H9 (cell line): ENCODE measurements at regions not wholly inside any gene's neighbourhood (a gene's known extent, or its start where the extent isn't known, plus 50 kb on each side); places are given as distances from the start of the nearest gene placed in this dataset.

Experiments used
- DNase-seq: peaks from one replicate; pipeline ENCODE4 v3.0.0-alpha.2; 2017
- H2AFZ ChIP-seq: one replicate; pipeline ENCODE4 v1.6.1; 2013; ENCODE audit warnings: mild to moderate bottlenecking, low read length, control low read depth, moderate library complexity
- H2AK5ac ChIP-seq: 2 replicates; pipeline ENCODE4 v1.6.1; 2013; ENCODE audit warnings: low read length, control low read depth, mixed read lengths; ENCODE audit not compliant: insufficient read length
- H2BK120ac ChIP-seq: one replicate; pipeline ENCODE4 v1.6.1; 2013; ENCODE audit warnings: low read depth, mild to moderate bottlenecking, low read length, control low read depth, inconsistent platforms; ENCODE audit not compliant: poor library complexity, severe bottlenecking
- H2BK12ac ChIP-seq: 2 replicates; pipeline ENCODE4 v1.6.1; 2013; ENCODE audit warnings: low read length, control low read depth, mixed read lengths, low read depth; ENCODE audit not compliant: insufficient read length
- H2BK15ac ChIP-seq: 2 replicates; pipeline ENCODE4 v1.6.1; 2013; ENCODE audit warnings: low read depth, low read length, control low read depth
- H2BK20ac ChIP-seq: one replicate; pipeline ENCODE4 v1.6.1; 2013; ENCODE audit warnings: low read depth, mild to moderate bottlenecking, low read length, control low read depth, inconsistent platforms; ENCODE audit not compliant: poor library complexity, severe bottlenecking
- H2BK5ac ChIP-seq: 2 replicates; pipeline ENCODE4 v1.6.1; 2013; ENCODE audit warnings: low read length, control low read depth, mixed read lengths; ENCODE audit not compliant: insufficient read length
- H3K14ac ChIP-seq: 2 replicates; pipeline ENCODE4 v1.6.1; 2013; ENCODE audit warnings: low read length, control low read depth; ENCODE audit not compliant: insufficient read depth
- H3K18ac ChIP-seq: 2 replicates; pipeline ENCODE4 v1.6.1; 2013; ENCODE audit warnings: low read depth, mild to moderate bottlenecking, mixed read lengths, low read length, control low read depth; ENCODE audit not compliant: insufficient read length
- H3K23ac ChIP-seq: 2 replicates; pipeline ENCODE4 v1.6.1; 2013; ENCODE audit warnings: low read length, control low read depth, mixed read lengths, low read depth; ENCODE audit not compliant: insufficient read length
- H3K23me2 ChIP-seq: 2 replicates; pipeline ENCODE4 v1.6.1; 2013; ENCODE audit warnings: low read depth, mild to moderate bottlenecking, mixed read lengths, low read length, control low read depth; ENCODE audit not compliant: insufficient read length, poor library complexity, severe bottlenecking
- H3K27ac ChIP-seq: 2 replicates; pipeline ENCODE4 v1.5.1; 2013; ENCODE audit warnings: low read length, control low read depth, mixed read lengths, low read depth; ENCODE audit not compliant: insufficient read length
- H3K27me3 ChIP-seq: 2 replicates; pipeline ENCODE4 v1.6.1; 2013; ENCODE audit warnings: low read length, control low read depth, inconsistent platforms; ENCODE audit not compliant: insufficient read depth
- H3K4ac ChIP-seq: 2 replicates; pipeline ENCODE4 v1.6.1; 2013; ENCODE audit warnings: low read depth, mild to moderate bottlenecking, control low read depth, inconsistent platforms, low read length, moderate library complexity
- H3K4me1 ChIP-seq: 2 replicates; pipeline ENCODE4 v1.6.1; 2013; ENCODE audit warnings: low read length, control low read depth, inconsistent platforms; ENCODE audit not compliant: insufficient read depth
- H3K4me2 ChIP-seq: 2 replicates; pipeline ENCODE4 v1.6.1; 2013; ENCODE audit warnings: low read length, control low read depth, mixed read lengths; ENCODE audit not compliant: insufficient read length, insufficient read depth
- H3K56ac ChIP-seq: 2 replicates; pipeline ENCODE4 v1.6.1; 2013; ENCODE audit warnings: low read depth, mild to moderate bottlenecking, mixed read lengths, low read length, control low read depth; ENCODE audit not compliant: insufficient read length
- H3K79me1 ChIP-seq: 2 replicates; pipeline ENCODE4 v1.6.1; 2013; ENCODE audit warnings: low read depth, mild to moderate bottlenecking, moderate library complexity, low read length, control low read depth, inconsistent platforms; ENCODE audit not compliant: insufficient read depth, poor library complexity, severe bottlenecking
- H3K79me2 ChIP-seq: 2 replicates; pipeline ENCODE4 v1.6.1; 2013; ENCODE audit warnings: low read length, control low read depth, inconsistent platforms; ENCODE audit not compliant: insufficient read depth
- H3K9ac ChIP-seq: 2 replicates; pipeline ENCODE4 v1.6.1; 2013; ENCODE audit warnings: low read length, control low read depth, mixed read lengths; ENCODE audit not compliant: insufficient read length; ENCODE audit errors: extremely low read depth
- H3K9me3 ChIP-seq: one replicate; pipeline ENCODE4 v1.6.1; 2013; ENCODE audit warnings: low read depth, low read length, inconsistent platforms; ENCODE audit not compliant: control insufficient read depth
- H3T11ph ChIP-seq: one replicate; pipeline ENCODE4 v1.6.1; 2013; ENCODE audit warnings: mild to moderate bottlenecking, low read length, control low read depth, inconsistent platforms
- H4K20me1 ChIP-seq: one replicate; pipeline ENCODE4 v1.6.1; 2013; ENCODE audit not compliant: control insufficient read depth, insufficient read length, insufficient read depth
- H4K5ac ChIP-seq: 2 replicates; pipeline ENCODE4 v1.6.1; 2013; ENCODE audit warnings: low read depth, mild to moderate bottlenecking, mixed read lengths, low read length, control low read depth; ENCODE audit not compliant: insufficient read length
- H4K8ac ChIP-seq: replicated peaks from 2 replicates; pipeline ENCODE4 v1.6.1; 2013; ENCODE audit warnings: low read length, control low read depth, mixed read lengths, low read depth; ENCODE audit not compliant: insufficient read length
- H4K91ac ChIP-seq: 2 replicates; pipeline ENCODE4 v1.6.1; 2013; ENCODE audit warnings: low read depth, mild to moderate bottlenecking, moderate library complexity, mixed read lengths, low read length, control low read depth; ENCODE audit not compliant: insufficient read length
- H3K27ac Mint-ChIP-seq, 3 experiments: 2 replicates in 2 of 3; 3 replicates in 1 of 3; pipeline ENCODE4 v1.8.0; 2020 to 2021; ENCODE audit warnings: mixed read lengths in 3 of 3, mild to moderate bottlenecking in 1 of 3, moderate library complexity in 1 of 3
- H3K27me3 Mint-ChIP-seq: 2 replicates; pipeline ENCODE4 v1.8.0; 2021; ENCODE audit warnings: low read depth, mild to moderate bottlenecking, moderate library complexity, mixed read lengths
- H3K36me3 Mint-ChIP-seq, 3 experiments: 2 replicates in 2 of 3; 3 replicates in 1 of 3; pipeline ENCODE4 v1.8.0; 2020 to 2021; ENCODE audit warnings: low read depth in 3 of 3, mixed read lengths in 3 of 3; ENCODE audit not compliant: insufficient read depth in 1 of 3
- H3K4me1 Mint-ChIP-seq, 2 experiments: 2 replicates each; pipeline ENCODE4 v1.8.0; 2020; ENCODE audit warnings: mixed read lengths in 2 of 2
- H3K4me3 Mint-ChIP-seq, 2 experiments: 2 replicates in 1 of 2; 3 replicates in 1 of 2; pipeline ENCODE4 v1.8.0; 2020 to 2021; ENCODE audit warnings: mild to moderate bottlenecking in 2 of 2, mixed read lengths in 2 of 2, moderate library complexity in 1 of 2
- H3K9me3 Mint-ChIP-seq, 2 experiments: 2 replicates in 1 of 2; 3 replicates in 1 of 2; pipeline ENCODE4 v1.8.0; 2020; ENCODE audit warnings: mild to moderate bottlenecking in 2 of 2, mixed read lengths in 2 of 2, moderate library complexity in 1 of 2
- CTCF ChIP-seq: fragments of 200-600 bp; sonication (generic); conservative IDR thresholded peaks from 3 replicates; pipeline ENCODE4 v1.8.0; 2021; ENCODE audit warnings: antibody characterized with exemption, mild to moderate bottlenecking
- WGBS: extraction: QIAGEN DNeasy Blood & Tissue Kit; methylation state at CpG from one replicate; pipeline ENCODE4 v1.1.7; 2013; ENCODE audit warnings: missing lambda C conversion rate, low lambda C conversion rate, mixed read lengths; ENCODE audit not compliant: insufficient read length; ENCODE audit errors: extremely low coverage; 5-methylcytosine and 5-hydroxymethylcytosine counted together

- Histone ChIP-seq H2AK5ac (no peak overlapping the region), H4K91ac (no peak overlapping the region), H3K27me3 (no peaks in the 10 kb centered on the region), H4K20me1 (no peaks in the 10 kb centered on the region), H2BK15ac (no peak overlapping the region), H3K18ac (no peak overlapping the region), H3K56ac (no peak overlapping the region), H3K79me1 (no peaks in the 10 kb centered on the region), H3K23ac (no peak overlapping the region), H2AFZ (no peak overlapping the region), H3T11ph (no peak overlapping the region), H4K8ac (no peak overlapping the region), H2BK5ac (no peak overlapping the region), H3K9ac (no peak overlapping the region), H3K14ac (no peak overlapping the region), H2BK20ac (no peak overlapping the region), H3K27ac (no peak overlapping the region), H3K4me1 (no peaks in the 10 kb centered on the region), H3K23me2 (no peaks in the 10 kb centered on the region), H3K4ac (no peak overlapping the region), H3K79me2 (no peaks in the 10 kb centered on the region), H2BK12ac (no peak overlapping the region), H3K4me2 (no peak overlapping the region), H3K9me3 (no peaks in the 10 kb centered on the region), H4K5ac (no peak overlapping the region), H2BK120ac (no peak overlapping the region)
- no peak for DNase-seq
- no CpG with 5 or more reads among the region's 6 CpGs for whole genome bisulfite sequencing
- no peak overlapping the region for H3K4me3 Mint-ChIP-seq
- H3K27me3 Mint-ChIP-seq: no peaks in the 10 kb centered on the region; the same call in 1 of the 2 replicates
- H3K4me1 Mint-ChIP-seq: no peaks in the 10 kb centered on the region
- H3K27ac Mint-ChIP-seq: peak overlapping the region in 1 of 3 experiments; percentile 9; a peak in 2 of 7 replicates
- H3K9me3 Mint-ChIP-seq: peaks cover 3 to 6% of the 10 kb centered on the region in 2 experiments; a peak in 2 of 5 replicates
- TF ChIP-seq CTCF: no peak
- no peaks in the 10 kb centered on the region; a peak in 1 of 7 replicates for H3K36me3 Mint-ChIP-seq
These were observed 50.5 kb upstream of the ZNF507 start for GRCh38 chr19:32294871-32295438.
